ENCODE measurements at regions not wholly inside any gene's neighbourhood (a gene's known extent, or its start where the extent isn't known, plus 50 kb on each side); places are given as distances from the start of the nearest gene placed in this dataset.
"Not testable (repeated sequence)": the region's sequence is repeated elsewhere in the genome, so short reads cannot be mapped to it uniquely, and the experiment has no call there.

GRCh38 chr3:69688400-69688799 is 50.9 kb upstream of the MITF start:
- no peak for TF ChIP-seq CTCF (IDR thresholded peaks at IDR 0.05; ENCODE audit: low read depth, low read length, missing control alignments)
- H3K4me3 ChIP-seq (ENCODE audit: low read depth, low read length): no peak overlapping the region
- no peak for DNase-seq (ENCODE audit: low read depth)

GRCh38 chr3:69687641-69688040 is 51.6 kb upstream of the MITF start:
- no peak overlapping the region for H3K4me3 ChIP-seq (ENCODE audit: low read depth, low read length)
- DNase-seq (ENCODE audit: low read depth): no peak
- no peak for TF ChIP-seq CTCF (IDR thresholded peaks at IDR 0.05; ENCODE audit: low read depth, low read length, missing control alignments)

GRCh38 chr3:69686056-69686455 is 53.2 kb upstream of the MITF start:
- DNase-seq (ENCODE audit: low read depth): no peak

GRCh38 chr3:69684309-69684961 is 54.8 kb upstream of the MITF start:
- no peak for TF ChIP-seq CTCF (IDR thresholded peaks at IDR 0.05; ENCODE audit: low read depth, low read length, missing control alignments)

More at GRCh38 chr3:69686056-69686455, 53.2 kb upstream of the MITF start:
- no peak for TF ChIP-seq CTCF (IDR thresholded peaks at IDR 0.05; ENCODE audit: low read depth, low read length, missing control alignments)
- H3K4me3 ChIP-seq (ENCODE audit: low read depth, low read length): no peak overlapping the region

GRCh38 chr3:69683082-69683806 is 56.0 kb upstream of the MITF start:
- no peak overlapping the region for H3K4me3 ChIP-seq (ENCODE audit: low read depth, low read length)
- TF ChIP-seq CTCF (IDR thresholded peaks at IDR 0.05; ENCODE audit: low read depth, low read length, missing control alignments): no peak
- no peak for DNase-seq (ENCODE audit: low read depth)

More at GRCh38 chr3:69684309-69684961, 54.8 kb upstream of the MITF start:
- no peak for DNase-seq (ENCODE audit: low read depth)
- H3K4me3 ChIP-seq (ENCODE audit: low read depth, low read length): no peak overlapping the region

GRCh38 chr3:69677456-69677855 is 61.8 kb upstream of the MITF start:
- DNase-seq (ENCODE audit: low read depth); H3K4me3 ChIP-seq (ENCODE audit: low read depth, low read length): not testable (repeated sequence)

- TF ChIP-seq CTCF (IDR thresholded peaks at IDR 0.05; ENCODE audit: low read depth, low read length, missing control alignments): no peak
- H3K4me3 ChIP-seq (ENCODE audit: low read depth, low read length): no peak overlapping the region
- no peak for DNase-seq (ENCODE audit: low read depth)
Observed at GRCh38 chr3:69675786-69676530, 63.3 kb upstream of the MITF start.

Data from GM12864 (cell line).